ENCODE measurements at regions not wholly inside any gene's neighbourhood (a gene's known extent, or its start where the extent isn't known, plus 50 kb on each side); places are given as distances from the start of the nearest gene placed in this dataset.
A peak's percentile ranks its signal among the peaks of the same experiment; 100 is the strongest.
"Not testable (repeated sequence)": the region's sequence is repeated elsewhere in the genome, so short reads cannot be mapped to it uniquely, and the experiment has no call there.

- H3K27me3 ChIP-seq (replicated peaks in 2 of 5; ENCODE audit: control insufficient read depth in 4 of 5, insufficient read depth in 5 of 5, low read length in 4 of 5) = peaks cover 0 to 39% (median 7%) of the 10 kb centered on the region in 5 experiments
- no peaks in the 10 kb centered on the region for H3K4me1 ChIP-seq (ENCODE audit: control extremely low read depth in 1 of 4, control insufficient read depth in 4 of 4, insufficient read depth in 4 of 4, low read length in 3 of 4)
- DNase-seq = no peak
- H3K9me3 ChIP-seq (ENCODE audit: control extremely low read depth in 1 of 5, control insufficient read depth in 4 of 5, insufficient read depth in 2 of 5, low read depth in 1 of 5, low read length in 4 of 5) = peaks cover 0 to 8% (median 2%) of the 10 kb centered on the region in 5 experiments
- WGBS (ENCODE audit: insufficient coverage) = 85% methylated on average over 20 of the region's 21 CpGs
- no peak overlapping the region for H3K4me3 ChIP-seq (ENCODE audit: control insufficient read depth in 1 of 7, extremely low read depth in 1 of 7, insufficient read depth in 4 of 7, low read depth in 2 of 7, low read length in 6 of 7)
- CTCF ChIA-PET = interaction anchor here (1.0 to 1.3 kb wide), 2 partner anchors 9 kb away, joined by 3 read pairs; no protein-coding TSS in a partner anchor
- no peaks in the 10 kb centered on the region for H3K36me3 ChIP-seq (ENCODE audit: control insufficient read depth in 4 of 4, insufficient read depth in 4 of 4, low read length in 3 of 4)
- POLR2A ChIA-PET = no interaction called here
- H3K27ac ChIP-seq (ENCODE audit: insufficient read depth in 1 of 2, low read depth in 1 of 2, low read length in 2 of 2, poor library complexity in 1 of 2, severe bottlenecking in 2 of 2) = no peak overlapping the region
Observed at GRCh38 chr6:1445650-1446330, 56.4 kb downstream of the FOXF2 start.

DNA sequence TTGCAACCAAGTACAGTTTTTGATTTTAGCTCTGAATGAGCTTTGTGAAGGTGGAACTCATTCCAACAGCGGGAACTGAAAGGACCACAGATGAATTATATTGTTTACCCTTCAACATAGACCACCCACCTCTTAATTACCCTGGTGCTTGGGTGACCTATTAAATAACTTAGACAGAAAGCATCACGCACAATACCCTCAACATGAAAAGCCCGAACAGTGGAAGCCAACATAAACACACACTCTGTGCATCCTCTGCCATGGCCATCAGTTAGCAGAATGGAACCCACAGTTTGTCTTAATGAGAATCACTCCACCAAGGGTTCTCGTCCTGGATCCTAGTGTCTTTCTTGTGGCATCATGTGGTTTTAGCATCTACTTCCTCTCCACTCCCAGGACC, 60.5 kb downstream of the FOXF2 start:
- 100% methylated on average over 4 of the region's 4 CpGs for WGBS (ENCODE audit: insufficient coverage)
- H3K4me1 ChIP-seq (ENCODE audit: control extremely low read depth in 1 of 4, control insufficient read depth in 4 of 4, insufficient read depth in 4 of 4, low read length in 3 of 4) = no peaks in the 10 kb centered on the region
- no peak overlapping the region for H3K4me3 ChIP-seq (ENCODE audit: control insufficient read depth in 1 of 7, extremely low read depth in 1 of 7, insufficient read depth in 4 of 7, low read depth in 2 of 7, low read length in 6 of 7)
- H3K36me3 ChIP-seq (ENCODE audit: control insufficient read depth in 4 of 4, insufficient read depth in 4 of 4, low read length in 3 of 4) = no peaks in the 10 kb centered on the region
- CTCF ChIA-PET = interaction anchor here (1.6 kb wide), 1 partner anchor 13 kb away, joined by 4 read pairs; no protein-coding TSS in a partner anchor
- no peak for DNase-seq
- H3K9me3 ChIP-seq (ENCODE audit: control extremely low read depth in 1 of 5, control insufficient read depth in 4 of 5, insufficient read depth in 2 of 5, low read depth in 1 of 5, low read length in 4 of 5) = peaks cover 0 to 18% (median 14%) of the 10 kb centered on the region in 5 experiments
- POLR2A ChIA-PET = no interaction called here
- H3K27ac ChIP-seq (ENCODE audit: insufficient read depth in 1 of 2, low read depth in 1 of 2, low read length in 2 of 2, poor library complexity in 1 of 2, severe bottlenecking in 2 of 2) = no peak overlapping the region
- H3K27me3 ChIP-seq (replicated peaks in 2 of 5; ENCODE audit: control insufficient read depth in 4 of 5, insufficient read depth in 5 of 5, low read length in 4 of 5) = peaks cover 0 to 27% (median 7%) of the 10 kb centered on the region in 5 experiments

DNA sequence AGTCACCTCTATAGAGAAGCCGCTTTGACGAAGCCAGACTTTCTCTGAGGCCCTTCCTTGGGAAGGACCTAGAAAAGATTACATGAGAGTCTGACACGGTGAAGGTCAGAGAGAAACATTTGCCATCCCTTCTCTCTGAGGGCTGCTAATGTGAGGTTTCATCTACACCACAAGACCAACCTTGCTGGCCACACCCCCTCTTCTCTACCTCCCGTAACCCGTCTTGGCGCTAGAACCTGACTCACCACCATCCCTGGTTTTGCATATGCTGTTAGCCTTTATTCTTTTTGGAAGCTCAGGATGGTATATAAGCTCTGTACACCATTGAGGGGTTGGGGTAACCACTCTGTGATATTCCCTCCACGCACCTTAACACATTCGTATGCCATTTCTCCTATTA, 63.6 kb downstream of the FOXF2 start:
- CTCF ChIA-PET = no interaction called here
- no peaks in the 10 kb centered on the region for H3K36me3 ChIP-seq (ENCODE audit: control insufficient read depth in 4 of 4, insufficient read depth in 4 of 4, low read length in 3 of 4)
- POLR2A ChIA-PET = no interaction called here
- peaks cover 0 to 18% (median 14%) of the 10 kb centered on the region in 5 experiments for H3K9me3 ChIP-seq (ENCODE audit: control extremely low read depth in 1 of 5, control insufficient read depth in 4 of 5, insufficient read depth in 2 of 5, low read depth in 1 of 5, low read length in 4 of 5)
- H3K27me3 ChIP-seq (replicated peaks in 2 of 5; ENCODE audit: control insufficient read depth in 4 of 5, insufficient read depth in 5 of 5, low read length in 4 of 5) = peaks cover 0 to 16% (median 0%) of the 10 kb centered on the region in 5 experiments
- no peaks in the 10 kb centered on the region for H3K4me1 ChIP-seq (ENCODE audit: control extremely low read depth in 1 of 4, control insufficient read depth in 4 of 4, insufficient read depth in 4 of 4, low read length in 3 of 4)
- 94% methylated on average over 6 of the region's 8 CpGs for WGBS (ENCODE audit: insufficient coverage)
- H3K27ac ChIP-seq (ENCODE audit: insufficient read depth in 1 of 2, low read depth in 1 of 2, low read length in 2 of 2, poor library complexity in 1 of 2, severe bottlenecking in 2 of 2) = no peak overlapping the region
- no peak for DNase-seq
- no peak overlapping the region for H3K4me3 ChIP-seq (ENCODE audit: control insufficient read depth in 1 of 7, extremely low read depth in 1 of 7, insufficient read depth in 4 of 7, low read depth in 2 of 7, low read length in 6 of 7)

DNA sequence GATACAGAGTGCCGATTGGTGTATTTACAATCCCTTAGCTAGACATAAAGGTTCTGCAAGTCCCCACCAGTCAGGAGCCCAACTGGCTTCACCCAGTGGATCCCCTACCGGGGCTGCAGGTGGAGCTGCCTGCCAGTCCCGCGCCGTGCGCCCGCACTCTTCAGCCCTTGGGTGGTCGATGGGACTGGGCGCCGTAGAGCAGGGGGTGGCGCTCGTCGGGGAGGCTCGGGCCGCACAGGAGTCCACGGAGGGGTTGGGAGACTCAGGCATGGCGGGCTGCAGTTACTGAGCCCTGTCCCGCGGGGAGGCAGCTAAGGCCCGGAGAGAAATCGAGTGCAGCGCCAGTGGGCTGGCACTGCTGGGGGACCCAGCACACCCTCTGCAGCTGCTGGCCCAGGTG, 67.4 kb downstream of the FOXF2 start:
- 99% methylated on average over 12 of the region's 22 CpGs for WGBS (ENCODE audit: insufficient coverage)
- H3K27ac ChIP-seq (ENCODE audit: insufficient read depth in 1 of 2, low read depth in 1 of 2, low read length in 2 of 2, poor library complexity in 1 of 2, severe bottlenecking in 2 of 2); CTCF ChIA-PET; H3K4me3 ChIP-seq (ENCODE audit: control insufficient read depth in 1 of 7, extremely low read depth in 1 of 7, insufficient read depth in 4 of 7, low read depth in 2 of 7, low read length in 6 of 7); H3K4me1 ChIP-seq (ENCODE audit: control extremely low read depth in 1 of 4, control insufficient read depth in 4 of 4, insufficient read depth in 4 of 4, low read length in 3 of 4); H3K9me3 ChIP-seq (ENCODE audit: control extremely low read depth in 1 of 5, control insufficient read depth in 4 of 5, insufficient read depth in 2 of 5, low read depth in 1 of 5, low read length in 4 of 5); H3K27me3 ChIP-seq (replicated peaks in 2 of 5; ENCODE audit: control insufficient read depth in 4 of 5, insufficient read depth in 5 of 5, low read length in 4 of 5); POLR2A ChIA-PET; H3K36me3 ChIP-seq (ENCODE audit: control insufficient read depth in 4 of 4, insufficient read depth in 4 of 4, low read length in 3 of 4); DNase-seq: not testable (repeated sequence)

- DNase-seq = peak in 2 of 3 donors; percentile 13 to 42
- ChIA-PET POLR2A (no interaction called here), CTCF (no interaction called here)
- H3K36me3 ChIP-seq (ENCODE audit: control insufficient read depth in 4 of 4, insufficient read depth in 4 of 4, low read length in 3 of 4) = no peaks in the 10 kb centered on the region
- H3K9me3 ChIP-seq (ENCODE audit: control extremely low read depth in 1 of 5, control insufficient read depth in 4 of 5, insufficient read depth in 2 of 5, low read depth in 1 of 5, low read length in 4 of 5) = no peaks in the 10 kb centered on the region
- H3K4me3 ChIP-seq (ENCODE audit: control insufficient read depth in 1 of 7, extremely low read depth in 1 of 7, insufficient read depth in 4 of 7, low read depth in 2 of 7, low read length in 6 of 7) = no peak overlapping the region
- no peak overlapping the region for H3K27ac ChIP-seq (ENCODE audit: insufficient read depth in 1 of 2, low read depth in 1 of 2, low read length in 2 of 2, poor library complexity in 1 of 2, severe bottlenecking in 2 of 2)
- 45% methylated on average over 2 of the region's 2 CpGs for WGBS (ENCODE audit: insufficient coverage)
- H3K27me3 ChIP-seq (replicated peaks in 2 of 5; ENCODE audit: control insufficient read depth in 4 of 5, insufficient read depth in 5 of 5, low read length in 4 of 5) = peaks cover 0 to 3% (median 0%) of the 10 kb centered on the region in 5 experiments
- no peaks in the 10 kb centered on the region for H3K4me1 ChIP-seq (ENCODE audit: control extremely low read depth in 1 of 4, control insufficient read depth in 4 of 4, insufficient read depth in 4 of 4, low read length in 3 of 4)
Observed at GRCh38 chr6:1461207-1461606, 71.8 kb downstream of the FOXF2 start.

DNA sequence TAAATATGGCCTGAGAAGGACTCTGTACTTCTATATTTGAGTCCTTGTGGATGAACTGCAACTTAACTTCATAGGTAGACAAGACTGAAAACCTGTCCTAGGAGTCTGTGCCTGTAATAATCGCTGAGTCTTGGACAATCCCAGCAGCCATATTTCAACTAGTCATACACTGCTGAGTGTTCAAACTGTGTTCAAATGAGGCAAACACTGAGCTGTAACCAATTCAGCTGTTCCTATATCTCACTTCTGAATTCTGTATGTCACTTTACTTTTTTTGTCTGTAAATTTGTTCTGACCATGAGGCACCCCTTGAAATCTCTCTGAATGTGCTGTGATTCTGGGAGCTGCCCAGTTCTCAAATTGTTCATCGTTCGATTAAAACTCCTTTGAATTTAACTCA, 72.4 kb downstream of the FOXF2 start:
- H3K27me3 ChIP-seq (replicated peaks in 2 of 5; ENCODE audit: control insufficient read depth in 4 of 5, insufficient read depth in 5 of 5, low read length in 4 of 5) = peaks cover 0 to 4% (median 0%) of the 10 kb centered on the region in 5 experiments
- POLR2A ChIA-PET = no interaction called here
- CTCF ChIA-PET = no interaction called here
- H3K4me1 ChIP-seq (ENCODE audit: control extremely low read depth in 1 of 4, control insufficient read depth in 4 of 4, insufficient read depth in 4 of 4, low read length in 3 of 4) = no peaks in the 10 kb centered on the region
- no peak overlapping the region for H3K27ac ChIP-seq (ENCODE audit: insufficient read depth in 1 of 2, low read depth in 1 of 2, low read length in 2 of 2, poor library complexity in 1 of 2, severe bottlenecking in 2 of 2)
- WGBS (ENCODE audit: insufficient coverage) = 100% methylated on average over 1 of the region's 3 CpGs
- no peak overlapping the region for H3K4me3 ChIP-seq (ENCODE audit: control insufficient read depth in 1 of 7, extremely low read depth in 1 of 7, insufficient read depth in 4 of 7, low read depth in 2 of 7, low read length in 6 of 7)
- no peak for DNase-seq
- H3K9me3 ChIP-seq (ENCODE audit: control extremely low read depth in 1 of 5, control insufficient read depth in 4 of 5, insufficient read depth in 2 of 5, low read depth in 1 of 5, low read length in 4 of 5) = no peaks in the 10 kb centered on the region
- no peaks in the 10 kb centered on the region for H3K36me3 ChIP-seq (ENCODE audit: control insufficient read depth in 4 of 4, insufficient read depth in 4 of 4, low read length in 3 of 4)

- no peak for DNase-seq
- WGBS (ENCODE audit: insufficient coverage) = 89% methylated on average over 7 of the region's 7 CpGs
- H3K4me3 ChIP-seq (ENCODE audit: control insufficient read depth in 1 of 7, extremely low read depth in 1 of 7, insufficient read depth in 4 of 7, low read depth in 2 of 7, low read length in 6 of 7) = no peak overlapping the region
- CTCF ChIA-PET = no interaction called here
- POLR2A ChIA-PET = no interaction called here
- no peaks in the 10 kb centered on the region for H3K36me3 ChIP-seq (ENCODE audit: control insufficient read depth in 4 of 4, insufficient read depth in 4 of 4, low read length in 3 of 4)
- no peak overlapping the region for H3K27ac ChIP-seq (ENCODE audit: insufficient read depth in 1 of 2, low read depth in 1 of 2, low read length in 2 of 2, poor library complexity in 1 of 2, severe bottlenecking in 2 of 2)
- H3K9me3 ChIP-seq (ENCODE audit: control extremely low read depth in 1 of 5, control insufficient read depth in 4 of 5, insufficient read depth in 2 of 5, low read depth in 1 of 5, low read length in 4 of 5) = no peaks in the 10 kb centered on the region
- no peaks in the 10 kb centered on the region for H3K4me1 ChIP-seq (ENCODE audit: control extremely low read depth in 1 of 4, control insufficient read depth in 4 of 4, insufficient read depth in 4 of 4, low read length in 3 of 4)
- peaks cover 0 to 4% (median 0%) of the 10 kb centered on the region in 5 experiments for H3K27me3 ChIP-seq (replicated peaks in 2 of 5; ENCODE audit: control insufficient read depth in 4 of 5, insufficient read depth in 5 of 5, low read length in 4 of 5)
Observed at GRCh38 chr6:1463275-1463674, 73.9 kb downstream of the FOXF2 start.
